Astrocyte of the spinal cord (primary cell): ENCODE measurements at regions not wholly inside any gene's neighbourhood (a gene's known extent, or its start where the extent isn't known, plus 50 kb on each side); places are given as distances from the start of the nearest gene placed in this dataset.

Experiments
- DNase-seq: peaks from one replicate; pipeline ENCODE4 v3.0.0; 2011; ENCODE audit warnings: low read depth, low spot score
- H3K4me3 ChIP-seq: 2 replicates; pipeline ENCODE4 v1.5.1; 2011; ENCODE audit warnings: low read depth, mild to moderate bottlenecking, low read length, moderate library complexity
- in situ Hi-C: cut with HindIII; loops from 2 replicates; pipeline ENCODE4 v1.10.0; 2017; ENCODE audit warnings: low sequenced_read_pairs
- TF ChIP-seq, protein P1 (sequence below): IDR thresholded peaks from 2 replicates; pipeline ENCODE4 v1.5.1; 2012; ENCODE audit warnings: low read depth, mild to moderate bottlenecking, low read length, inconsistent platforms

DNA sequence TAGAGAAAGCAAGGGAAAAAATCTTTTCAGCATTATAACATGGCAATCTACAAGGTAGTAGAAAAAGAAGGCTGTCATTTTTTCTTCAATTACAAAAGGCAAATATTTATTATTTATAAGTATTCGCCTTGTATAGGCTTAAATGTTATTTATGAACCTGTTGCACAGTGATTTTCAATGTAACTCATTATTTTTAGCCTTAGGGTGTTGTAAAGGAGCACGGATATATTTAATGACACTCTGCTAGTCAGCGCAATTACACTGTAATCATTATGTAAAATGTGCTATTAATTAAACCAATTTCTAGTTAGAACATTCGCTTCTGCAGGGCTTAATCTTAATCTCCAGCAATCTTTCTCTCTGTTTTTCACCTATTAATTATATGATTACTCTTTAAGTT lies 145.0 kb downstream of the ATG4C start:
- in situ Hi-C loops, result no loop called here
- TF ChIP-seq, protein P1, sequence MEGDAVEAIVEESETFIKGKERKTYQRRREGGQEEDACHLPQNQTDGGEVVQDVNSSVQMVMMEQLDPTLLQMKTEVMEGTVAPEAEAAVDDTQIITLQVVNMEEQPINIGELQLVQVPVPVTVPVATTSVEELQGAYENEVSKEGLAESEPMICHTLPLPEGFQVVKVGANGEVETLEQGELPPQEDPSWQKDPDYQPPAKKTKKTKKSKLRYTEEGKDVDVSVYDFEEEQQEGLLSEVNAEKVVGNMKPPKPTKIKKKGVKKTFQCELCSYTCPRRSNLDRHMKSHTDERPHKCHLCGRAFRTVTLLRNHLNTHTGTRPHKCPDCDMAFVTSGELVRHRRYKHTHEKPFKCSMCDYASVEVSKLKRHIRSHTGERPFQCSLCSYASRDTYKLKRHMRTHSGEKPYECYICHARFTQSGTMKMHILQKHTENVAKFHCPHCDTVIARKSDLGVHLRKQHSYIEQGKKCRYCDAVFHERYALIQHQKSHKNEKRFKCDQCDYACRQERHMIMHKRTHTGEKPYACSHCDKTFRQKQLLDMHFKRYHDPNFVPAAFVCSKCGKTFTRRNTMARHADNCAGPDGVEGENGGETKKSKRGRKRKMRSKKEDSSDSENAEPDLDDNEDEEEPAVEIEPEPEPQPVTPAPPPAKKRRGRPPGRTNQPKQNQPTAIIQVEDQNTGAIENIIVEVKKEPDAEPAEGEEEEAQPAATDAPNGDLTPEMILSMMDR, result no peak
- DNase-seq, result no peak
- H3K4me3 ChIP-seq, result no peak overlapping the region

- in situ Hi-C loops, result no loop called here
- TF ChIP-seq, protein P1, result no peak
- H3K4me3 ChIP-seq, result no peak overlapping the region
- DNase-seq, result no peak
These were observed 153.8 kb downstream of the ATG4C start for GRCh38 chr1:62937634-62938296.

GRCh38 chr1:62941780-62942179 lies 157.8 kb downstream of the ATG4C start:
- no peak for DNase-seq
- TF ChIP-seq, protein P1, result no peak
- no peak overlapping the region for H3K4me3 ChIP-seq
- in situ Hi-C loops, result no loop called here

- in situ Hi-C loops, result no loop called here
- H3K4me3 ChIP-seq, result no peak overlapping the region
- no peak for DNase-seq
- TF ChIP-seq, protein P1, result no peak
These were observed 162.6 kb downstream of the ATG4C start for GRCh38 chr1:62946511-62946910.

DNA sequence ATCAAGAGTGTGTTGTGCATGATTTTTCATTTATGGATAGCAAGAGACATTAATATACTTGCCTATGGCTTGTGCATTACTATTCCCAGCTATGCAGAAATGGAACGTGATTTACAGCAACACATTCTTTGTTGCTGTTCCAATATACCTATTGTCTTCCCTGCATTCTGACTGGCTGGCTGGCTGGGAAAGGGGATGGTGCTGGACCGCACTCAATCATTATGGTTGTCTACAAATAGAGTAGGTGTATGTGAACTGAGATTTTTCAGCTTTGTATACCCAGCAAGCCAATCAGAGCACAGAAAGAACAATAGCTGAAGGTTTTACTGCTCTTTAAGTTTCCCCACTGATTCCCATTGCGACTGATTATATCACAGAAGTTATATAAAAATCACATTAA lies 167.5 kb downstream of the ATG4C start:
- TF ChIP-seq, protein P1, result no peak
- no peak for DNase-seq
- H3K4me3 ChIP-seq, result no peak overlapping the region
- in situ Hi-C loops, result no loop called here

DNA sequence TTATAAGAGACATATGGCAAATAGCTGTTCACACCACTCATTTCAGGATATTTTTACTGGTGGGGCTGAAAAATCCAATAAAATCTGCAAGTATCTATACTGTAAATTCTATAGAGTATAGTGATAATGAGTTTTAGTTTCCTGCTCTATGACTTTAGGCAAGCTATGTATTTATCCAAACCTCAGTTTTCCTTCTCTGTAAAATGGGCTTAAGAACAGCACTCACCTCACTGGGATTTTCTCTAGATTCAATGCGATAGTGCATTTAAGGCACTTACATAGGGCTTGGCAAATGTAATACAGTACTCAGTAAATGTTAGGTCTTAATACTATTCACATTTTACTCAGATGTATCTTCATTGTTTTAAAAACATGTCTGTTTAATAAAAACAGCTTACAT lies 168.7 kb downstream of the ATG4C start:
- TF ChIP-seq, protein P1, result no peak
- no peak for DNase-seq
- in situ Hi-C loops, result no loop called here
- no peak overlapping the region for H3K4me3 ChIP-seq
